ENCODE measurements at regions not wholly inside any gene's neighbourhood (a gene's known extent, or its start where the extent isn't known, plus 50 kb on each side); places are given as distances from the start of the nearest gene placed in this dataset.

- Histone ChIP-seq H3K9ac (ENCODE audit: low read length) (no peak overlapping the region), H3K27me3 (ENCODE audit: control insufficient read depth, insufficient read depth, low read length) (no peaks in the 10 kb centered on the region), H3K36me3 (ENCODE audit: control insufficient read depth, insufficient read depth, low read length) (no peaks in the 10 kb centered on the region), H3K4me3 (ENCODE audit: low read depth, low read length) (no peak overlapping the region), H3K4me1 (ENCODE audit: control insufficient read depth, insufficient read depth, low read length) (peaks cover 4% of the 10 kb centered on the region; the same call in 1 of the 2 replicates), H3K9me3 (ENCODE audit: control insufficient read depth, insufficient read depth, low read depth, low read length) (no peaks in the 10 kb centered on the region), H3K27ac (ENCODE audit: low read depth, low read length) (no peak overlapping the region)
Measured at GRCh38 chr18:54020156-54020745, 204.2 kb downstream of the MBD2 start.

- Histone ChIP-seq H3K4me1 (ENCODE audit: control insufficient read depth, insufficient read depth, low read length) (peaks cover 4% of the 10 kb centered on the region; the same call in 1 of the 2 replicates), H3K27ac (ENCODE audit: low read depth, low read length) (no peak overlapping the region), H3K36me3 (ENCODE audit: control insufficient read depth, insufficient read depth, low read length) (no peaks in the 10 kb centered on the region), H3K9me3 (ENCODE audit: control insufficient read depth, insufficient read depth, low read depth, low read length) (no peaks in the 10 kb centered on the region), H3K4me3 (ENCODE audit: low read depth, low read length) (no peak overlapping the region), H3K9ac (ENCODE audit: low read length) (no peak overlapping the region), H3K27me3 (ENCODE audit: control insufficient read depth, insufficient read depth, low read length) (no peaks in the 10 kb centered on the region)
Measured at GRCh38 chr18:54019641-54020040, 204.8 kb downstream of the MBD2 start.

- Histone ChIP-seq H3K4me3 (ENCODE audit: low read depth, low read length) (no peak overlapping the region), H3K27ac (ENCODE audit: low read depth, low read length) (no peak overlapping the region), H3K9me3 (ENCODE audit: control insufficient read depth, insufficient read depth, low read depth, low read length) (no peaks in the 10 kb centered on the region), H3K4me1 (ENCODE audit: control insufficient read depth, insufficient read depth, low read length) (no peaks in the 10 kb centered on the region), H3K9ac (ENCODE audit: low read length) (no peak overlapping the region), H3K36me3 (ENCODE audit: control insufficient read depth, insufficient read depth, low read length) (no peaks in the 10 kb centered on the region), H3K27me3 (ENCODE audit: control insufficient read depth, insufficient read depth, low read length) (no peaks in the 10 kb centered on the region)
Measured at GRCh38 chr18:54013452-54013851, 211.0 kb downstream of the MBD2 start.

- Histone ChIP-seq H3K4me1 (ENCODE audit: control insufficient read depth, insufficient read depth, low read length) (no peaks in the 10 kb centered on the region), H3K27ac (ENCODE audit: low read depth, low read length) (no peak overlapping the region), H3K36me3 (ENCODE audit: control insufficient read depth, insufficient read depth, low read length) (no peaks in the 10 kb centered on the region), H3K27me3 (ENCODE audit: control insufficient read depth, insufficient read depth, low read length) (no peaks in the 10 kb centered on the region), H3K9ac (ENCODE audit: low read length) (no peak overlapping the region), H3K4me3 (ENCODE audit: low read depth, low read length) (no peak overlapping the region), H3K9me3 (ENCODE audit: control insufficient read depth, insufficient read depth, low read depth, low read length) (no peaks in the 10 kb centered on the region)
Measured at GRCh38 chr18:54004828-54005227, 219.6 kb downstream of the MBD2 start.

GRCh38 chr18:54003195-54003594 lies 221.3 kb downstream of the MBD2 start:
- Histone ChIP-seq H3K36me3 (ENCODE audit: control insufficient read depth, insufficient read depth, low read length) (no peaks in the 10 kb centered on the region), H3K9ac (ENCODE audit: low read length) (no peak overlapping the region), H3K27me3 (ENCODE audit: control insufficient read depth, insufficient read depth, low read length) (no peaks in the 10 kb centered on the region), H3K9me3 (ENCODE audit: control insufficient read depth, insufficient read depth, low read depth, low read length) (no peaks in the 10 kb centered on the region), H3K4me3 (ENCODE audit: low read depth, low read length) (no peak overlapping the region), H3K27ac (ENCODE audit: low read depth, low read length) (no peak overlapping the region), H3K4me1 (ENCODE audit: control insufficient read depth, insufficient read depth, low read length) (no peaks in the 10 kb centered on the region)

- Histone ChIP-seq H3K9ac (ENCODE audit: low read length) (no peak overlapping the region), H3K27ac (ENCODE audit: low read depth, low read length) (no peak overlapping the region), H3K4me3 (ENCODE audit: low read depth, low read length) (no peak overlapping the region), H3K4me1 (ENCODE audit: control insufficient read depth, insufficient read depth, low read length) (no peaks in the 10 kb centered on the region), H3K9me3 (ENCODE audit: control insufficient read depth, insufficient read depth, low read depth, low read length) (no peaks in the 10 kb centered on the region), H3K36me3 (ENCODE audit: control insufficient read depth, insufficient read depth, low read length) (no peaks in the 10 kb centered on the region), H3K27me3 (ENCODE audit: control insufficient read depth, insufficient read depth, low read length) (no peaks in the 10 kb centered on the region)
Measured at GRCh38 chr18:53997064-53997463, 227.4 kb downstream of the MBD2 start.

GRCh38 chr18:53994016-53994415 lies 230.5 kb downstream of the MBD2 start:
- H3K4me1 ChIP-seq (ENCODE audit: control insufficient read depth, insufficient read depth, low read length) = no peaks in the 10 kb centered on the region
- no peaks in the 10 kb centered on the region for H3K9me3 ChIP-seq (ENCODE audit: control insufficient read depth, insufficient read depth, low read depth, low read length)
- H3K36me3 ChIP-seq (ENCODE audit: control insufficient read depth, insufficient read depth, low read length) = no peaks in the 10 kb centered on the region
- no peak overlapping the region for H3K4me3 ChIP-seq (ENCODE audit: low read depth, low read length)
- H3K27me3 ChIP-seq (ENCODE audit: control insufficient read depth, insufficient read depth, low read length) = no peaks in the 10 kb centered on the region
- H3K9ac ChIP-seq (ENCODE audit: low read length) = no peak overlapping the region
- H3K27ac ChIP-seq (ENCODE audit: low read depth, low read length) = no peak overlapping the region

GRCh38 chr18:53991805-53992204 lies 232.7 kb downstream of the MBD2 start:
- Histone ChIP-seq H3K27ac (ENCODE audit: low read depth, low read length) (no peak overlapping the region), H3K27me3 (ENCODE audit: control insufficient read depth, insufficient read depth, low read length) (no peaks in the 10 kb centered on the region), H3K36me3 (ENCODE audit: control insufficient read depth, insufficient read depth, low read length) (no peaks in the 10 kb centered on the region), H3K9ac (ENCODE audit: low read length) (no peak overlapping the region), H3K9me3 (ENCODE audit: control insufficient read depth, insufficient read depth, low read depth, low read length) (no peaks in the 10 kb centered on the region), H3K4me3 (ENCODE audit: low read depth, low read length) (no peak overlapping the region), H3K4me1 (ENCODE audit: control insufficient read depth, insufficient read depth, low read length) (no peaks in the 10 kb centered on the region)

- H3K4me3 ChIP-seq (ENCODE audit: low read depth, low read length) = no peak overlapping the region
- no peaks in the 10 kb centered on the region for H3K27me3 ChIP-seq (ENCODE audit: control insufficient read depth, insufficient read depth, low read length)
- H3K9me3 ChIP-seq (ENCODE audit: control insufficient read depth, insufficient read depth, low read depth, low read length) = no peaks in the 10 kb centered on the region
- no peaks in the 10 kb centered on the region for H3K4me1 ChIP-seq (ENCODE audit: control insufficient read depth, insufficient read depth, low read length)
- H3K9ac ChIP-seq (ENCODE audit: low read length) = no peak overlapping the region
- no peaks in the 10 kb centered on the region for H3K36me3 ChIP-seq (ENCODE audit: control insufficient read depth, insufficient read depth, low read length)
- no peak overlapping the region for H3K27ac ChIP-seq (ENCODE audit: low read depth, low read length)
Measured at GRCh38 chr18:53991202-53991601, 233.3 kb downstream of the MBD2 start.

GRCh38 chr18:53990485-53990884 lies 234.0 kb downstream of the MBD2 start:
- Histone ChIP-seq H3K36me3 (ENCODE audit: control insufficient read depth, insufficient read depth, low read length) (no peaks in the 10 kb centered on the region), H3K27me3 (ENCODE audit: control insufficient read depth, insufficient read depth, low read length) (no peaks in the 10 kb centered on the region), H3K4me3 (ENCODE audit: low read depth, low read length) (no peak overlapping the region), H3K9me3 (ENCODE audit: control insufficient read depth, insufficient read depth, low read depth, low read length) (no peaks in the 10 kb centered on the region), H3K9ac (ENCODE audit: low read length) (no peak overlapping the region), H3K4me1 (ENCODE audit: control insufficient read depth, insufficient read depth, low read length) (no peaks in the 10 kb centered on the region), H3K27ac (ENCODE audit: low read depth, low read length) (no peak overlapping the region)

GRCh38 chr18:53984021-53984420 lies 240.4 kb downstream of the MBD2 start:
- no peak overlapping the region for H3K27ac ChIP-seq (ENCODE audit: low read depth, low read length)
- H3K27me3 ChIP-seq (ENCODE audit: control insufficient read depth, insufficient read depth, low read length) = no peaks in the 10 kb centered on the region
- H3K4me3 ChIP-seq (ENCODE audit: low read depth, low read length) = no peak overlapping the region
- no peaks in the 10 kb centered on the region for H3K4me1 ChIP-seq (ENCODE audit: control insufficient read depth, insufficient read depth, low read length)
- no peak overlapping the region for H3K9ac ChIP-seq (ENCODE audit: low read length)
- no peaks in the 10 kb centered on the region for H3K36me3 ChIP-seq (ENCODE audit: control insufficient read depth, insufficient read depth, low read length)
- peaks cover 13% of the 10 kb centered on the region for H3K9me3 ChIP-seq (ENCODE audit: control insufficient read depth, insufficient read depth, low read depth, low read length)

- H3K9ac ChIP-seq (ENCODE audit: low read length) = no peak overlapping the region
- H3K4me1 ChIP-seq (ENCODE audit: control insufficient read depth, insufficient read depth, low read length) = no peaks in the 10 kb centered on the region
- H3K27me3 ChIP-seq (ENCODE audit: control insufficient read depth, insufficient read depth, low read length) = no peaks in the 10 kb centered on the region
- no peaks in the 10 kb centered on the region for H3K36me3 ChIP-seq (ENCODE audit: control insufficient read depth, insufficient read depth, low read length)
- peaks cover 17% of the 10 kb centered on the region for H3K9me3 ChIP-seq (ENCODE audit: control insufficient read depth, insufficient read depth, low read depth, low read length)
- no peak overlapping the region for H3K4me3 ChIP-seq (ENCODE audit: low read depth, low read length)
- no peak overlapping the region for H3K27ac ChIP-seq (ENCODE audit: low read depth, low read length)
Measured at GRCh38 chr18:53971331-53971730, 253.1 kb downstream of the MBD2 start.
